ENCODE measurements at regions not wholly inside any gene's neighbourhood (a gene's known extent, or its start where the extent isn't known, plus 50 kb on each side); places are given as distances from the start of the nearest gene placed in this dataset.
A peak's percentile ranks its signal among the peaks of the same experiment; 100 is the strongest.

- no peaks in the 10 kb centered on the region for H3K4me1 Mint-ChIP-seq
- no peak overlapping the region for H3K4me3 Mint-ChIP-seq
- no peaks in the 10 kb centered on the region for H3K9me3 Mint-ChIP-seq (ENCODE audit: low read depth)
- no peak for DNase-seq
- no peak for ATAC-seq
- CTCF ChIA-PET, result no interaction called here
- no peaks in the 10 kb centered on the region for H3K36me3 Mint-ChIP-seq
- H3K27me3 Mint-ChIP-seq, result no peaks in the 10 kb centered on the region
- H3K27ac Mint-ChIP-seq, result no peak overlapping the region
Measured at GRCh38 chr3:95627697-95628096, 1186.7 kb upstream of the EPHA6 start.

- CTCF ChIA-PET, result no interaction called here
- no peak for DNase-seq
- Mint-ChIP-seq H3K27me3 (no peaks in the 10 kb centered on the region), H3K4me3 (no peak overlapping the region), H3K36me3 (no peaks in the 10 kb centered on the region), H3K4me1 (no peaks in the 10 kb centered on the region), H3K9me3 (ENCODE audit: low read depth) (peaks cover 3% of the 10 kb centered on the region), H3K27ac (no peak overlapping the region)
- no peak for ATAC-seq
Measured at GRCh38 chr3:95629802-95630201, 1184.6 kb upstream of the EPHA6 start.

GRCh38 chr3:95645291-95645690 lies 1169.1 kb upstream of the EPHA6 start:
- H3K4me1 Mint-ChIP-seq, result no peaks in the 10 kb centered on the region
- no peaks in the 10 kb centered on the region for H3K27me3 Mint-ChIP-seq
- peaks cover 12% of the 10 kb centered on the region for H3K9me3 Mint-ChIP-seq (ENCODE audit: low read depth)
- no peak overlapping the region for H3K27ac Mint-ChIP-seq
- no peak for DNase-seq
- CTCF ChIA-PET, result no interaction called here
- no peak overlapping the region for H3K4me3 Mint-ChIP-seq
- ATAC-seq, result no peak
- H3K36me3 Mint-ChIP-seq, result no peaks in the 10 kb centered on the region

- H3K27me3 Mint-ChIP-seq, result no peaks in the 10 kb centered on the region
- ATAC-seq (no peak), DNase-seq (no peak)
- H3K36me3 Mint-ChIP-seq, result no peaks in the 10 kb centered on the region
- no peaks in the 10 kb centered on the region for H3K9me3 Mint-ChIP-seq (ENCODE audit: low read depth)
- CTCF ChIA-PET, result no interaction called here
- no peaks in the 10 kb centered on the region for H3K4me1 Mint-ChIP-seq
- no peak overlapping the region for H3K27ac Mint-ChIP-seq
- no peak overlapping the region for H3K4me3 Mint-ChIP-seq
Measured at GRCh38 chr3:95654570-95655362, 1159.6 kb upstream of the EPHA6 start.

GRCh38 chr3:95655363-95655986 lies 1158.9 kb upstream of the EPHA6 start:
- CTCF ChIA-PET, result no interaction called here
- H3K27ac Mint-ChIP-seq, result no peak overlapping the region
- H3K4me1 Mint-ChIP-seq, result no peaks in the 10 kb centered on the region
- H3K4me3 Mint-ChIP-seq, result no peak overlapping the region
- H3K27me3 Mint-ChIP-seq, result no peaks in the 10 kb centered on the region
- no peaks in the 10 kb centered on the region for H3K36me3 Mint-ChIP-seq
- no peak for DNase-seq
- ATAC-seq, result no peak
- no peaks in the 10 kb centered on the region for H3K9me3 Mint-ChIP-seq (ENCODE audit: low read depth)

GRCh38 chr3:95670765-95671164 lies 1143.6 kb upstream of the EPHA6 start:
- CTCF ChIA-PET, result no interaction called here
- no peaks in the 10 kb centered on the region for H3K27me3 Mint-ChIP-seq

GRCh38 chr3:95673215-95673614 lies 1141.2 kb upstream of the EPHA6 start:
- Mint-ChIP-seq H3K4me3 (no peak overlapping the region), H3K36me3 (no peaks in the 10 kb centered on the region), H3K4me1 (no peaks in the 10 kb centered on the region), H3K27me3 (no peaks in the 10 kb centered on the region), H3K27ac (no peak overlapping the region), H3K9me3 (ENCODE audit: low read depth) (peaks cover 5% of the 10 kb centered on the region)
- ATAC-seq (no peak), DNase-seq (no peak)
- CTCF ChIA-PET, result no interaction called here

More at GRCh38 chr3:95670765-95671164, 1143.6 kb upstream of the EPHA6 start:
- Mint-ChIP-seq H3K9me3 (ENCODE audit: low read depth) (peaks cover 2% of the 10 kb centered on the region), H3K4me1 (no peaks in the 10 kb centered on the region), H3K36me3 (no peaks in the 10 kb centered on the region), H3K27ac (no peak overlapping the region), H3K4me3 (no peak overlapping the region)
- DNase-seq (no peak), ATAC-seq (no peak)

- Mint-ChIP-seq H3K36me3 (no peaks in the 10 kb centered on the region), H3K4me3 (peak overlapping the region; percentile 47), H3K9me3 (ENCODE audit: low read depth) (peaks cover 10% of the 10 kb centered on the region), H3K4me1 (no peaks in the 10 kb centered on the region), H3K27me3 (no peaks in the 10 kb centered on the region), H3K27ac (no peak overlapping the region)
- ATAC-seq (peak; percentile 79), DNase-seq (peak; percentile 42)
- CTCF ChIA-PET, result no interaction called here
Measured at GRCh38 chr3:95705786-95706418, 1108.5 kb upstream of the EPHA6 start.

GRCh38 chr3:95707268-95707667 lies 1107.1 kb upstream of the EPHA6 start:
- H3K9me3 Mint-ChIP-seq (ENCODE audit: low read depth), result peaks cover 6% of the 10 kb centered on the region
- H3K27ac Mint-ChIP-seq, result no peak overlapping the region
- H3K4me3 Mint-ChIP-seq, result no peak overlapping the region
- CTCF ChIA-PET, result no interaction called here
- ATAC-seq (no peak), DNase-seq (no peak)
- H3K36me3 Mint-ChIP-seq, result no peaks in the 10 kb centered on the region
- no peaks in the 10 kb centered on the region for H3K4me1 Mint-ChIP-seq
- no peaks in the 10 kb centered on the region for H3K27me3 Mint-ChIP-seq

GRCh38 chr3:95710684-95711083 lies 1103.7 kb upstream of the EPHA6 start:
- CTCF ChIA-PET, result no interaction called here

GRCh38 chr3:95711789-95712188 lies 1102.6 kb upstream of the EPHA6 start:
- CTCF ChIA-PET, result no interaction called here

More at GRCh38 chr3:95710684-95711083, 1103.7 kb upstream of the EPHA6 start:
- Mint-ChIP-seq H3K27ac (no peak overlapping the region), H3K4me3 (no peak overlapping the region), H3K9me3 (ENCODE audit: low read depth) (peaks cover 2% of the 10 kb centered on the region), H3K27me3 (no peaks in the 10 kb centered on the region), H3K4me1 (no peaks in the 10 kb centered on the region), H3K36me3 (no peaks in the 10 kb centered on the region)
- DNase-seq (no peak), ATAC-seq (no peak)

GRCh38 chr3:95715128-95715527 lies 1099.3 kb upstream of the EPHA6 start:
- no peaks in the 10 kb centered on the region for H3K9me3 Mint-ChIP-seq (ENCODE audit: low read depth)
- CTCF ChIA-PET, result no interaction called here

More at GRCh38 chr3:95711789-95712188, 1102.6 kb upstream of the EPHA6 start:
- DNase-seq (no peak), ATAC-seq (no peak)
- H3K9me3 Mint-ChIP-seq (ENCODE audit: low read depth), result peaks cover 2% of the 10 kb centered on the region
- no peak overlapping the region for H3K4me3 Mint-ChIP-seq
- H3K4me1 Mint-ChIP-seq, result no peaks in the 10 kb centered on the region
- no peaks in the 10 kb centered on the region for H3K27me3 Mint-ChIP-seq
- H3K27ac Mint-ChIP-seq, result no peak overlapping the region
- no peaks in the 10 kb centered on the region for H3K36me3 Mint-ChIP-seq

GRCh38 chr3:95717048-95717447 lies 1097.3 kb upstream of the EPHA6 start:
- Mint-ChIP-seq H3K36me3 (no peaks in the 10 kb centered on the region), H3K27me3 (no peaks in the 10 kb centered on the region), H3K4me3 (no peak overlapping the region), H3K9me3 (ENCODE audit: low read depth) (no peaks in the 10 kb centered on the region), H3K4me1 (no peaks in the 10 kb centered on the region), H3K27ac (no peak overlapping the region)
- DNase-seq (no peak), ATAC-seq (no peak)
- CTCF ChIA-PET, result no interaction called here

More at GRCh38 chr3:95715128-95715527, 1099.3 kb upstream of the EPHA6 start:
- Mint-ChIP-seq H3K27ac (no peak overlapping the region), H3K4me1 (no peaks in the 10 kb centered on the region), H3K27me3 (no peaks in the 10 kb centered on the region), H3K4me3 (no peak overlapping the region), H3K36me3 (no peaks in the 10 kb centered on the region)
- DNase-seq, result no peak
- no peak for ATAC-seq

- Mint-ChIP-seq H3K27ac (no peak overlapping the region), H3K4me3 (no peak overlapping the region), H3K4me1 (no peaks in the 10 kb centered on the region), H3K27me3 (no peaks in the 10 kb centered on the region), H3K9me3 (ENCODE audit: low read depth) (no peaks in the 10 kb centered on the region), H3K36me3 (no peaks in the 10 kb centered on the region)
- no peak for ATAC-seq
- CTCF ChIA-PET, result no interaction called here
- DNase-seq, result no peak
Measured at GRCh38 chr3:95718168-95718567, 1096.2 kb upstream of the EPHA6 start.

Data from activated CD8-positive, alpha-beta memory T cell treated with anti-CD3 and anti-CD28 coated beads, Interleukin-2, amount 10 ng/mL, durations not matched to agents 7 days and 5 days (primary cell).